Astrocyte (in vitro differentiated cells and primary cell): ENCODE measurements at regions not wholly inside any gene's neighbourhood (a gene's known extent, or its start where the extent isn't known, plus 50 kb on each side); places are given as distances from the start of the nearest gene placed in this dataset.

Experiments used
- CTCF ChIP-seq: IDR thresholded peaks from 2 replicates; pipeline ENCODE4 v1.5.1; 2011; ENCODE audit warnings: low read depth, mild to moderate bottlenecking, inconsistent platforms, low read length, moderate library complexity; ENCODE audit not compliant: insufficient read depth
- EZH2 ChIP-seq: IDR thresholded peaks from 2 replicates; pipeline ENCODE4 v1.6.1; 2012; ENCODE audit warnings: mild to moderate bottlenecking, low read length, inconsistent platforms; ENCODE audit not compliant: insufficient read depth

GRCh38 chr5:63456279-63456678 is 506.0 kb downstream of the HTR1A start:
- TF ChIP-seq CTCF (no peak), EZH2 (no peak)
